ENCODE measurements at regions not wholly inside any gene's neighbourhood (a gene's known extent, or its start where the extent isn't known, plus 50 kb on each side); places are given as distances from the start of the nearest gene placed in this dataset.

DNA sequence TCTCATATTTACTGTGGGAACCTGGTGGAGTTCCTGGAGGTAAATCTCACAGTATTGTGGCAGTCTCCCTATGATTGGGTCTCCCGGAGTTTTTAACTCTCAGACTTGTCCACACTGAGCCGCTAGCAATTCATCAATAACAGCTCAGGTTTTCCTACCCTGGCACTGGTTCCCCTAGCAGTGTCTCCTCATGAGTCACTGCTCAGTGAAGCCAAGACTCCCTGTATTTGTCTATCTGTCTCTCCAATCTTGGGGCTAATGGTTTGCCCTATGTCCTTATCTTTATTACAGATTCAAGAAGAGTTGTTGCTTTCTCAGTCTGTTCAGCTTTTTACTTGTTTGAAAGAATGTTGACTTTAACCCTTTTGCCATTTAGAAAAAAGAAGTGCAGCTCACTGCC lies 176.7 kb upstream of the FGF10 start:
- no peaks in the 10 kb centered on the region for H3K36me3 Mint-ChIP-seq
- Histone ChIP-seq H3F3A (ENCODE audit: low read depth) (no peaks in the 10 kb centered on the region), H3K27me3 (no peaks in the 10 kb centered on the region), H3K9ac (no peak overlapping the region), H3K4me1 (no peaks in the 10 kb centered on the region), H3K4me3 (no peak overlapping the region), H3K9me3 (ENCODE audit: low read depth) (no peaks in the 10 kb centered on the region), H3K36me3 (no peaks in the 10 kb centered on the region), H3K27ac (no peak overlapping the region), H2AFZ (replicated peaks) (peak overlapping the region; percentile 43), H3K4me2 (no peak overlapping the region), H4K20me1 (ENCODE audit: low read depth) (no peaks in the 10 kb centered on the region), H3K79me2 (ENCODE audit: low read depth) (no peaks in the 10 kb centered on the region)
- TF ChIP-seq EZH2 (IDR thresholded peaks at IDR 0.05): no peak
- TF ChIP-seq CTCF (IDR thresholded peaks at IDR 0.05): no peak
- TF ChIP-seq EZH2phosphoT487 (IDR thresholded peaks at IDR 0.05): no peak
- DNase-seq (ENCODE audit: low spot score): no peak
- H3K4me3 Mint-ChIP-seq: no peak overlapping the region
- H3K9me3 Mint-ChIP-seq: no peaks in the 10 kb centered on the region
- no peaks in the 10 kb centered on the region for H3K27me3 Mint-ChIP-seq (ENCODE audit: insufficient read depth, low read depth)
- H3K27ac Mint-ChIP-seq: no peak overlapping the region
- no peaks in the 10 kb centered on the region for H3K4me1 Mint-ChIP-seq

GRCh38 chr5:44565360-44565759 lies 176.1 kb upstream of the FGF10 start:
- TF ChIP-seq EZH2 (IDR thresholded peaks at IDR 0.05) (no peak), CTCF (IDR thresholded peaks at IDR 0.05) (no peak), EZH2phosphoT487 (IDR thresholded peaks at IDR 0.05) (no peak)
- no peaks in the 10 kb centered on the region for H3K27me3 ChIP-seq
- no peak overlapping the region for H3K4me3 ChIP-seq
- no peaks in the 10 kb centered on the region for H3K4me1 ChIP-seq
- no peak overlapping the region for H3K4me2 ChIP-seq
- no peaks in the 10 kb centered on the region for H4K20me1 ChIP-seq (ENCODE audit: low read depth)
- H3K9me3 ChIP-seq (ENCODE audit: low read depth): no peaks in the 10 kb centered on the region
- no peaks in the 10 kb centered on the region for H3K4me1 Mint-ChIP-seq
- no peak for DNase-seq (ENCODE audit: low spot score)
- H3K4me3 Mint-ChIP-seq: no peak overlapping the region
- H3K9ac ChIP-seq: no peak overlapping the region
- no peak overlapping the region for H3K27ac Mint-ChIP-seq
- no peaks in the 10 kb centered on the region for H3K9me3 Mint-ChIP-seq
- no peaks in the 10 kb centered on the region for H3K27me3 Mint-ChIP-seq (ENCODE audit: insufficient read depth, low read depth)
- no peaks in the 10 kb centered on the region for H3K36me3 ChIP-seq
- H3K36me3 Mint-ChIP-seq: no peaks in the 10 kb centered on the region
- H3K79me2 ChIP-seq (ENCODE audit: low read depth): no peaks in the 10 kb centered on the region
- peak overlapping the region; percentile 43 for H2AFZ ChIP-seq (replicated peaks)
- H3K27ac ChIP-seq: no peak overlapping the region
- no peaks in the 10 kb centered on the region for H3F3A ChIP-seq (ENCODE audit: low read depth)

DNA sequence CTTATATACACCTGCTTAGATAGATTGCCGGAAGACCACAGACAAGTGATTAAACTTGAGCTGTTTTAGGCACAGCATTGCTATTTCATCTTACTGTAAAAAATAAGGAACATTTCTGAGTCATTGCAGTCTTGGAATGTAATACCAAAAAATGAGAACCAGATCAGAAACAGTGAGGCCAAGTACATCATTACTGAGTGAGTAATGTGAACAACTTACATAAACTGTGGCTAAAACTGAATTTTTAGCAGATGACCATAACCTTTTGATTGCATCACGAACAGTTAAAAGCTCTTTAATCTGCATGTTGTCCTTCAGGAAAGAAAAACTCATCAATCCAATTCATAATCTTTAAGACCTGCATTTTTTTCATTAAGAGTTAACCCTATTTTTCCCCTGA lies 157.1 kb upstream of the FGF10 start:
- Histone ChIP-seq H2AFZ (replicated peaks) (no peak overlapping the region), H3F3A (ENCODE audit: low read depth) (no peaks in the 10 kb centered on the region), H3K36me3 (no peaks in the 10 kb centered on the region), H3K4me3 (no peak overlapping the region), H3K79me2 (ENCODE audit: low read depth) (no peaks in the 10 kb centered on the region), H4K20me1 (ENCODE audit: low read depth) (no peaks in the 10 kb centered on the region), H3K4me2 (no peak overlapping the region), H3K27ac (no peak overlapping the region), H3K4me1 (no peaks in the 10 kb centered on the region), H3K27me3 (no peaks in the 10 kb centered on the region), H3K9ac (no peak overlapping the region), H3K9me3 (ENCODE audit: low read depth) (no peaks in the 10 kb centered on the region)
- Mint-ChIP-seq H3K36me3 (no peaks in the 10 kb centered on the region), H3K27me3 (ENCODE audit: insufficient read depth, low read depth) (no peaks in the 10 kb centered on the region), H3K4me1 (no peaks in the 10 kb centered on the region), H3K27ac (no peak overlapping the region), H3K9me3 (no peaks in the 10 kb centered on the region), H3K4me3 (no peak overlapping the region)
- TF ChIP-seq EZH2phosphoT487 (IDR thresholded peaks at IDR 0.05) (no peak), CTCF (IDR thresholded peaks at IDR 0.05) (no peak), EZH2 (IDR thresholded peaks at IDR 0.05) (no peak)
- DNase-seq (ENCODE audit: low spot score): no peak

DNA sequence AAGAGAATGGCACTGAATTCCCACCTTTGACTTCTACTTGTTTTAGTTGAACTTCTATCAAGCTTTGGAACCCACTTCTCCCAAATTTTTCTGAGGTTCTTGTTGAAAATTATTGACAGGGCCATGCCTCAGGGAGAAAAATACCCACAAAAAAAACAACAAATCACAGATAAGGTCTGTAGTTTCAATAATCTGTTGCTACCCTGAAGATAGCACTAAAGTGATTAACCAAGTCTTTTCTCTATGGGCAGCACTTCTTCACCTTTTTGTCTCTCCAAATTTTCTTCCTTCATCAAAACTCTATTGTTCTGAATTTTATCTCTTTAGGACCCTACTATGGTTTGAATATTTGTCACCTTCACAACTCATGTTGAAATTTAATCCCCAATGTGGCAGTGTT lies 154.3 kb upstream of the FGF10 start:
- no peaks in the 10 kb centered on the region for H3K9me3 Mint-ChIP-seq
- H3K36me3 Mint-ChIP-seq: no peaks in the 10 kb centered on the region
- Histone ChIP-seq H3K9ac (no peak overlapping the region), H2AFZ (replicated peaks) (no peak overlapping the region), H3K4me1 (no peaks in the 10 kb centered on the region), H3K9me3 (ENCODE audit: low read depth) (no peaks in the 10 kb centered on the region), H3K27ac (no peak overlapping the region), H3F3A (ENCODE audit: low read depth) (no peaks in the 10 kb centered on the region), H3K4me2 (no peak overlapping the region), H3K79me2 (ENCODE audit: low read depth) (no peaks in the 10 kb centered on the region), H3K27me3 (no peaks in the 10 kb centered on the region), H3K36me3 (no peaks in the 10 kb centered on the region), H3K4me3 (no peak overlapping the region), H4K20me1 (ENCODE audit: low read depth) (no peaks in the 10 kb centered on the region)
- peaks cover 17% of the 10 kb centered on the region for H3K4me1 Mint-ChIP-seq
- no peak overlapping the region for H3K27ac Mint-ChIP-seq
- TF ChIP-seq EZH2 (IDR thresholded peaks at IDR 0.05): no peak
- no peak for TF ChIP-seq CTCF (IDR thresholded peaks at IDR 0.05)
- TF ChIP-seq EZH2phosphoT487 (IDR thresholded peaks at IDR 0.05): no peak
- no peak overlapping the region for H3K4me3 Mint-ChIP-seq
- no peak for DNase-seq (ENCODE audit: low spot score)
- no peaks in the 10 kb centered on the region for H3K27me3 Mint-ChIP-seq (ENCODE audit: insufficient read depth, low read depth)
